Osteoblast (primary cell): ENCODE measurements at regions not wholly inside any gene's neighbourhood (a gene's known extent, or its start where the extent isn't known, plus 50 kb on each side); places are given as distances from the start of the nearest gene placed in this dataset.
"Not testable (repeated sequence)": the region's sequence is repeated elsewhere in the genome, so short reads cannot be mapped to it uniquely, and the experiment has no call there.

ENCODE experiments used
- DNase-seq: peaks from one replicate; pipeline ENCODE4 v3.0.0; 2011; ENCODE audit warnings: low spot score, mixed read lengths; ENCODE audit not compliant: insufficient read length; ENCODE audit errors: missing footprints
- H2AFZ ChIP-seq: 2 replicates; pipeline ENCODE4 v1.6.0; 2011; ENCODE audit warnings: mild to moderate bottlenecking, low read length
- H3K27ac ChIP-seq: 2 replicates; pipeline ENCODE4 v1.5.1; 2011; ENCODE audit warnings: mild to moderate bottlenecking, low read depth, low read length, moderate library complexity
- H3K27me3 ChIP-seq: 2 replicates; pipeline ENCODE4 v1.6.0; 2012; ENCODE audit warnings: mild to moderate bottlenecking, control low read depth, inconsistent platforms, low read length, moderate library complexity; ENCODE audit not compliant: insufficient read depth
- H3K36me3 ChIP-seq: 2 replicates; pipeline ENCODE4 v1.5.1; 2011; ENCODE audit warnings: mild to moderate bottlenecking, low read length, control low read depth, moderate library complexity; ENCODE audit not compliant: insufficient read depth
- H3K4me1 ChIP-seq: 2 replicates; pipeline ENCODE4 v1.5.1; 2011; ENCODE audit warnings: mild to moderate bottlenecking, low read length, control low read depth, moderate library complexity; ENCODE audit not compliant: insufficient read depth
- H3K4me2 ChIP-seq: 2 replicates; pipeline ENCODE4 v1.6.0; 2011; ENCODE audit warnings: mild to moderate bottlenecking, low read length; ENCODE audit not compliant: insufficient read depth
- H3K4me3 ChIP-seq: fragments of 200-600 bp; sonication (generic); 3 replicates; pipeline ENCODE4 v1.5.1; 2012; ENCODE audit warnings: mild to moderate bottlenecking, low read length, inconsistent platforms; ENCODE audit not compliant: insufficient read depth
- H3K79me2 ChIP-seq: 2 replicates; pipeline ENCODE4 v1.6.0; 2012; ENCODE audit warnings: mild to moderate bottlenecking, low read length, control low read depth, inconsistent platforms; ENCODE audit not compliant: insufficient read depth
- H3K9me3 ChIP-seq: 2 replicates; pipeline ENCODE4 v1.5.1; 2011; ENCODE audit warnings: low read depth, low read length, control low read depth
- H4K20me1 ChIP-seq: 2 replicates; pipeline ENCODE4 v1.6.0; 2012; ENCODE audit warnings: mild to moderate bottlenecking, low read length, control low read depth; ENCODE audit not compliant: insufficient read depth
- CTCF ChIP-seq: IDR thresholded peaks from 2 replicates; pipeline ENCODE4 v1.5.1; 2011; ENCODE audit warnings: mild to moderate bottlenecking, low read depth, low read length, moderate library complexity; ENCODE audit errors: extremely low read depth

- Histone ChIP-seq H4K20me1 (no peaks in the 10 kb centered on the region), H3K79me2 (no peaks in the 10 kb centered on the region), H2AFZ (no peak overlapping the region), H3K4me1 (no peaks in the 10 kb centered on the region), H3K27ac (no peak overlapping the region), H3K36me3 (no peaks in the 10 kb centered on the region), H3K9me3 (no peaks in the 10 kb centered on the region), H3K27me3 (no peaks in the 10 kb centered on the region), H3K4me2 (no peak overlapping the region), H3K4me3 (no peak overlapping the region)
- no peak for DNase-seq
- TF ChIP-seq CTCF = no peak
Measured at GRCh38 chr1:68767941-68768340, 271.1 kb upstream of the DEPDC1 start.

- H2AFZ ChIP-seq = no peak overlapping the region
- no peaks in the 10 kb centered on the region for H3K36me3 ChIP-seq
- no peak overlapping the region for H3K4me3 ChIP-seq
- H3K27me3 ChIP-seq = no peaks in the 10 kb centered on the region
- no peak for DNase-seq
- H3K9me3 ChIP-seq = no peaks in the 10 kb centered on the region
- no peak for TF ChIP-seq CTCF
- H4K20me1 ChIP-seq = no peaks in the 10 kb centered on the region
- no peaks in the 10 kb centered on the region for H3K4me1 ChIP-seq
- H3K4me2 ChIP-seq = no peak overlapping the region
- no peaks in the 10 kb centered on the region for H3K79me2 ChIP-seq
- H3K27ac ChIP-seq = no peak overlapping the region
Measured at GRCh38 chr1:68770817-68771216, 273.9 kb upstream of the DEPDC1 start.

GRCh38 chr1:68777851-68778250 is 281.0 kb upstream of the DEPDC1 start:
- no peak for TF ChIP-seq CTCF
- no peaks in the 10 kb centered on the region for H4K20me1 ChIP-seq

GRCh38 chr1:68779841-68780240 is 283.0 kb upstream of the DEPDC1 start:
- H3K4me3 ChIP-seq, H3K4me2 ChIP-seq, H2AFZ ChIP-seq, H3K79me2 ChIP-seq, H3K4me1 ChIP-seq, H3K27ac ChIP-seq, DNase-seq, H3K36me3 ChIP-seq, H4K20me1 ChIP-seq, H3K27me3 ChIP-seq, H3K9me3 ChIP-seq: not testable (repeated sequence)

More at GRCh38 chr1:68777851-68778250, 281.0 kb upstream of the DEPDC1 start:
- Histone ChIP-seq H3K4me1 (no peaks in the 10 kb centered on the region), H2AFZ (no peak overlapping the region), H3K4me2 (no peak overlapping the region), H3K36me3 (no peaks in the 10 kb centered on the region), H3K9me3 (no peaks in the 10 kb centered on the region), H3K79me2 (no peaks in the 10 kb centered on the region), H3K27me3 (no peaks in the 10 kb centered on the region), H3K27ac (no peak overlapping the region), H3K4me3 (no peak overlapping the region)
- no peak for DNase-seq
